ENCODE measurements at regions not wholly inside any gene's neighbourhood (a gene's known extent, or its start where the extent isn't known, plus 50 kb on each side); places are given as distances from the start of the nearest gene placed in this dataset.
A peak's percentile ranks its signal among the peaks of the same experiment; 100 is the strongest.

GRCh38 chr9:16157651-16158050 lies 604.8 kb downstream of the CCDC171 start:
- TF ChIP-seq RFX5 (IDR thresholded peaks at IDR 0.05; ENCODE audit: low read length) (no peak), EP300 (IDR thresholded peaks at IDR 0.05; ENCODE audit: borderline replicate concordance in 1 of 2, low read depth in 1 of 2, low read length in 1 of 2) (no peak)
- H3K4me1 ChIP-seq (ENCODE audit: control insufficient read depth in 1 of 2, insufficient read depth in 2 of 2, low read depth in 1 of 2, low read length in 1 of 2) = peaks cover 0 to 29% of the 10 kb centered on the region in 2 experiments; a peak in 2 of 4 replicates
- H4K20me1 ChIP-seq (ENCODE audit: insufficient read depth) = no peaks in the 10 kb centered on the region
- no peak for DNase-seq
- H2AFZ ChIP-seq (ENCODE audit: low read depth) = peak overlapping the region; percentile 41; the same call in 1 of the 2 replicates
- no peaks in the 10 kb centered on the region for H3K27me3 ChIP-seq (ENCODE audit: insufficient read depth)
- no peak overlapping the region for H3K9ac ChIP-seq
- H3F3A ChIP-seq (replicated peaks; ENCODE audit: insufficient read depth) = no peaks in the 10 kb centered on the region
- ChIA-PET CTCF (no interaction called here), POLR2A (interaction anchor here (0.7 to 1.3 kb wide), 2 partner anchors 14 to 21 kb away, joined by 3 read pairs; no protein-coding TSS in a partner anchor)
- H3K36me3 ChIP-seq (replicated peaks in 1 of 2; ENCODE audit: control insufficient read depth in 1 of 2, insufficient read depth in 2 of 2, low read length in 1 of 2) = no peaks in the 10 kb centered on the region
- 79% methylated on average over 4 of the region's 4 CpGs for WGBS (ENCODE audit: low lambda C conversion rate)
- peak overlapping the region in 1 of 2 experiments; percentile 83; a peak in 1 of 4 replicates for H3K27ac ChIP-seq (ENCODE audit: low read depth in 2 of 2, low read length in 1 of 2)
- H3K9me2 ChIP-seq = no peaks in the 10 kb centered on the region
- H3K9me3 ChIP-seq = no peaks in the 10 kb centered on the region
- no peaks in the 10 kb centered on the region for H3K79me2 ChIP-seq (ENCODE audit: insufficient read depth)
- no peak overlapping the region for H3K4me3 ChIP-seq (ENCODE audit: low read depth in 2 of 2, low read length in 1 of 2)
- H3K4me2 ChIP-seq = no peak overlapping the region

GRCh38 chr9:16158093-16158492 lies 605.2 kb downstream of the CCDC171 start:
- DNase-seq = peak; percentile 54
- TF ChIP-seq FOXJ3 (CRISPR knock-in tag; IDR thresholded peaks at IDR 0.05) (no peak), TCF12 (IDR thresholded peaks at IDR 0.05) (peak; percentile 18; the same call in 1 of the 2 replicates), GATA2 (CRISPR knock-in tag; IDR thresholded peaks at IDR 0.05) (0 out of 2 replicates have a peak, but pooled peaks have one; percentile 43), MXI1 (IDR thresholded peaks at IDR 0.05; ENCODE audit: low read depth, low read length) (no peak), CHD2 (IDR thresholded peaks at IDR 0.05; ENCODE audit: low read length, partially characterized antibody) (peak; percentile 26), RCOR1 (IDR thresholded peaks at IDR 0.05; ENCODE audit: low read length) (peak; percentile 93), EP300 (IDR thresholded peaks at IDR 0.05; ENCODE audit: borderline replicate concordance in 1 of 2, low read depth in 1 of 2, low read length in 1 of 2) (peak in 1 of 2 experiments; percentile 79; a peak in 2 of 4 replicates), RAD21 (IDR thresholded peaks at IDR 0.05; ENCODE audit: low read length) (peak; percentile 9; the same call in 1 of the 2 replicates)
- WGBS (ENCODE audit: low lambda C conversion rate) = 63% methylated on average over 9 of the region's 9 CpGs
- Histone ChIP-seq H3K4me1 (ENCODE audit: control insufficient read depth in 1 of 2, insufficient read depth in 2 of 2, low read depth in 1 of 2, low read length in 1 of 2) (peaks cover 0 to 29% of the 10 kb centered on the region in 2 experiments; a peak in 2 of 4 replicates), H3K36me3 (replicated peaks in 1 of 2; ENCODE audit: control insufficient read depth in 1 of 2, insufficient read depth in 2 of 2, low read length in 1 of 2) (no peaks in the 10 kb centered on the region), H3K9me3 (no peaks in the 10 kb centered on the region), H3K9ac (no peak overlapping the region), H3K79me2 (ENCODE audit: insufficient read depth) (no peaks in the 10 kb centered on the region), H3K27ac (ENCODE audit: low read depth in 2 of 2, low read length in 1 of 2) (peak overlapping the region in 1 of 2 experiments; percentile 83; a peak in 1 of 4 replicates), H3F3A (replicated peaks; ENCODE audit: insufficient read depth) (no peaks in the 10 kb centered on the region), H4K20me1 (ENCODE audit: insufficient read depth) (no peaks in the 10 kb centered on the region), H3K4me3 (ENCODE audit: low read depth in 2 of 2, low read length in 1 of 2) (no peak overlapping the region), H3K4me2 (no peak overlapping the region), H3K9me2 (no peaks in the 10 kb centered on the region), H2AFZ (ENCODE audit: low read depth) (no peak overlapping the region), H3K27me3 (ENCODE audit: insufficient read depth) (no peaks in the 10 kb centered on the region)
- CTCF ChIA-PET = interaction anchor here (0.7 kb wide), 1 partner anchor 22 kb away, joined by 3 read pairs; no protein-coding TSS in a partner anchor
- POLR2A ChIA-PET = interaction anchor here (0.7 kb wide), 2 partner anchors 20 to 521 kb away, joined by 3 read pairs; no protein-coding TSS in a partner anchor

- no peaks in the 10 kb centered on the region for H3K79me2 ChIP-seq (ENCODE audit: insufficient read depth)
- no peak overlapping the region for H3K27ac ChIP-seq (ENCODE audit: low read depth in 2 of 2, low read length in 1 of 2)
- no peaks in the 10 kb centered on the region for H4K20me1 ChIP-seq (ENCODE audit: insufficient read depth)
- DNase-seq = no peak
- H3K36me3 ChIP-seq (replicated peaks in 1 of 2; ENCODE audit: control insufficient read depth in 1 of 2, insufficient read depth in 2 of 2, low read length in 1 of 2) = no peaks in the 10 kb centered on the region
- ChIA-PET POLR2A (no interaction called here), CTCF (interaction anchor here (1.4 to 1.5 kb wide), 2 partner anchors 11 to 288 kb away, joined by 3 read pairs; no protein-coding TSS in a partner anchor)
- H3F3A ChIP-seq (replicated peaks; ENCODE audit: insufficient read depth) = no peaks in the 10 kb centered on the region
- no peak overlapping the region for H3K4me2 ChIP-seq
- H3K9me2 ChIP-seq = no peaks in the 10 kb centered on the region
- no peaks in the 10 kb centered on the region for H3K9me3 ChIP-seq
- 91% methylated on average over 6 of the region's 6 CpGs for WGBS (ENCODE audit: low lambda C conversion rate)
- peaks cover 0 to 24% of the 10 kb centered on the region in 2 experiments; a peak in 2 of 4 replicates for H3K4me1 ChIP-seq (ENCODE audit: control insufficient read depth in 1 of 2, insufficient read depth in 2 of 2, low read depth in 1 of 2, low read length in 1 of 2)
- H3K4me3 ChIP-seq (ENCODE audit: low read depth in 2 of 2, low read length in 1 of 2) = no peak overlapping the region
- H3K9ac ChIP-seq = no peak overlapping the region
- H2AFZ ChIP-seq (ENCODE audit: low read depth) = no peak overlapping the region
- H3K27me3 ChIP-seq (ENCODE audit: insufficient read depth) = no peaks in the 10 kb centered on the region
- TF ChIP-seq TEAD4 (IDR thresholded peaks at IDR 0.05; ENCODE audit: borderline replicate concordance, insufficient read depth) = no peak
- no peak for TF ChIP-seq USF2 (IDR thresholded peaks at IDR 0.05; ENCODE audit: borderline replicate concordance, low read depth, low read length)
- TF ChIP-seq EZH2phosphoT487 (IDR thresholded peaks at IDR 0.05; ENCODE audit: borderline replicate concordance, low read depth) = no peak
- TF ChIP-seq GATA2 (CRISPR knock-in tag; IDR thresholded peaks at IDR 0.05) = no peak
- no peak for TF ChIP-seq PBX3 (IDR thresholded peaks at IDR 0.05)
- TF ChIP-seq SIN3A (IDR thresholded peaks at IDR 0.05; ENCODE audit: borderline replicate concordance, low read depth, low read length) = no peak
- no peak for TF ChIP-seq EP300 (IDR thresholded peaks at IDR 0.05; ENCODE audit: borderline replicate concordance in 1 of 2, low read depth in 1 of 2, low read length in 1 of 2)
- TF ChIP-seq FOSL2 (IDR thresholded peaks at IDR 0.05; ENCODE audit: borderline replicate concordance, low read depth) = no peak
- TF ChIP-seq NRF1 (IDR thresholded peaks at IDR 0.05; ENCODE audit: low read depth, low read length) = no peak
- no peak for TF ChIP-seq FOXJ3 (CRISPR knock-in tag; IDR thresholded peaks at IDR 0.05)
- TF ChIP-seq CTCF (IDR thresholded peaks at IDR 0.05) = no peak
- TF ChIP-seq POLR2AphosphoS5 (IDR thresholded peaks at IDR 0.05; ENCODE audit: low read depth, low read length) = no peak
These were observed 608.6 kb downstream of the CCDC171 start for GRCh38 chr9:16161483-16161882.

Data from SK-N-SH (cell line).